NT2/D1 (cell line): ENCODE measurements at regions not wholly inside any gene's neighbourhood (a gene's known extent, or its start where the extent isn't known, plus 50 kb on each side); places are given as distances from the start of the nearest gene placed in this dataset.

Experiments
- SUZ12 ChIP-seq: IDR thresholded peaks from 2 replicates; pipeline ENCODE4 v1.6.1; 2011; ENCODE audit not compliant: insufficient read length, insufficient read depth; ENCODE audit errors: extremely low read depth
- YY1 ChIP-seq: IDR thresholded peaks from 2 replicates; pipeline ENCODE4 v1.6.1; 2011; ENCODE audit not compliant: insufficient read length, insufficient read depth
- ZNF274 ChIP-seq: IDR thresholded peaks from 2 replicates; pipeline ENCODE4 v1.6.1; 2011; ENCODE audit warnings: mild to moderate bottlenecking, low read depth, low read length

DNA sequence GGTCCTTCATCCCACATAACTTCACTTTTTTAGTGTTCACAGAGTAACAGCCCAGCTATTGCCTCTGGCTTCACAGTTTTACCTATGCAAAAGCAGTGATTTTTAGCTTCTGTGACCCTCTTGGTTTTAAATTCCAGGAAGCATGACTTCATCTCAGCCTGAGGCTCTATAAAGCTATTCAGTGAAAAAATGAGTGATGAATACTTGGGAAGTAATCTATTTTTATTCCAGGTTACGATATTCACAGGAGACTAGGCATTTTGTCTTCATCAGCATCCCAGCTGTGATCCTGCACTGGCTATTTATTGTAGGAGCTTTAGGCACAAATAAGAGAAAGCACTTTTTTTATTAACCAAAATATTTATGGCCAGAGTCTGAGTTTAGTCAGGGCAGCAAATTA is 164.8 kb downstream of the SNAPC1 start:
- TF ChIP-seq ZNF274 = no peak
- TF ChIP-seq YY1 = no peak
- no peak for TF ChIP-seq SUZ12
